VCaP (cell line): ENCODE measurements at regions not wholly inside any gene's neighbourhood (a gene's known extent, or its start where the extent isn't known, plus 50 kb on each side); places are given as distances from the start of the nearest gene placed in this dataset.

Source experiments
- H3K27ac ChIP-seq: fragments of 450-650 bp; 2 replicates; pipeline ENCODE4 v1.5.1; 2017
- TF ChIP-seq, protein P1 (sequence below): fragments of 450-650 bp; conservative IDR thresholded peaks from 2 replicates; pipeline ENCODE4 v1.5.1; 2017; ENCODE audit warnings: mild to moderate bottlenecking, moderate library complexity

DNA sequence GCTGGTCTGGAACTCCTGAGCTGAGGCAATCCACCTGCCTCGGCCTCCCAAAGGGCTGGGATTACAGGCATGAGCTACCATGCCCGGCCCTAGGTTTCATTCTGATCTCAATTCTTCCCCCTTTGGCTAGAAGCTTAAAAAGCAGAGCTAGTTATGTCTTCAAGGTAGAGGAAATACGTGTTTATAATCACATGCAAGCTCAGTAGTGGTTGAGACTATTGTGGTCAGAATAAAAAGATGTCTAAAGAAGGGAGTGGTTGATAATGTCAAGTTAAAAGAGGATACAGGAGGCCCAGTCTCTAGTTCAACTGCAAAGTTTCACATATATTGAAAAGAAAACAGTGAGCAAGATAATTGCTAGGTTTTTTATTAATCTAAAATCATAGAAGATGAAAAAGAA is 807.8 kb upstream of the ACVR2A start:
- TF ChIP-seq, protein P1, sequence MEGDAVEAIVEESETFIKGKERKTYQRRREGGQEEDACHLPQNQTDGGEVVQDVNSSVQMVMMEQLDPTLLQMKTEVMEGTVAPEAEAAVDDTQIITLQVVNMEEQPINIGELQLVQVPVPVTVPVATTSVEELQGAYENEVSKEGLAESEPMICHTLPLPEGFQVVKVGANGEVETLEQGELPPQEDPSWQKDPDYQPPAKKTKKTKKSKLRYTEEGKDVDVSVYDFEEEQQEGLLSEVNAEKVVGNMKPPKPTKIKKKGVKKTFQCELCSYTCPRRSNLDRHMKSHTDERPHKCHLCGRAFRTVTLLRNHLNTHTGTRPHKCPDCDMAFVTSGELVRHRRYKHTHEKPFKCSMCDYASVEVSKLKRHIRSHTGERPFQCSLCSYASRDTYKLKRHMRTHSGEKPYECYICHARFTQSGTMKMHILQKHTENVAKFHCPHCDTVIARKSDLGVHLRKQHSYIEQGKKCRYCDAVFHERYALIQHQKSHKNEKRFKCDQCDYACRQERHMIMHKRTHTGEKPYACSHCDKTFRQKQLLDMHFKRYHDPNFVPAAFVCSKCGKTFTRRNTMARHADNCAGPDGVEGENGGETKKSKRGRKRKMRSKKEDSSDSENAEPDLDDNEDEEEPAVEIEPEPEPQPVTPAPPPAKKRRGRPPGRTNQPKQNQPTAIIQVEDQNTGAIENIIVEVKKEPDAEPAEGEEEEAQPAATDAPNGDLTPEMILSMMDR, result no peak
- H3K27ac ChIP-seq, result no peak overlapping the region

DNA sequence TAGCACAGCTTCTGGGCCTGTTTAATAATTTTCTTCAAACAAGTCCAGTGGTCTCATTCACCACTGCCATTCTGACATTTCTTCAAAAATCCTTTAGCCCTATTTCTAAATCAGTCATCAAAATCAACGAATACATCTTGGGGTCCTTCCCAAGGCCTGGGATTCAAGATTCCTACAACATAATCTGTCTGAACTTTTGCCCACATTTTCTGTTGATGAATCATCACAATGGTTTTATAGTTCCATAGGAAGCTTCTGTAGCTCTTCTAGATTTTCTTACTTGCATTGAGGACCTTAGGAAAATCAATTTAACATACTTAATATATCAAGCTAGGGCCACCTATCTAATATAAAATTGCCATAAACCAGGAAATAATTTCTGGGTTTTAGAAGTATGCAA is 811.8 kb upstream of the ACVR2A start:
- TF ChIP-seq, protein P1, result no peak
- H3K27ac ChIP-seq, result no peak overlapping the region

DNA sequence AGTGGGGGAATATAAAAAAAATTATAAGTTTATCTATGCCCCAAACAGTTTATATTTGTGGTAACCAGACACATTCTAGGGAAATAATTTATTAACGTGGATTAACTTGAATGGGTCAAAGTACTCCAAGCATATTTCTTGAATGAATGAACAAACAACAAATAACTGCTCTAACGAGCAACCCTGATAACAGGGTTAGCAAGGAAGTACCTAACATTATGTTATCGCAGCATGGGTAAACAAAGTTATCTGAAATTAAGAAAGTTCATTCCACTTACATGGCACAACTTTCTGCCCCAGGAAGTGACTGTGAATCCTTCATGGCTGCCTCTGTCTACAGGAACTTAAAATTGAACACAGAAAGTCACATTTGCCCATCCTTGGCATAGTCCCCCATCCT is 812.9 kb upstream of the ACVR2A start:
- peak overlapping the region; percentile 51; the same call in 1 of the 2 replicates for H3K27ac ChIP-seq
- TF ChIP-seq, protein P1, result no peak

DNA sequence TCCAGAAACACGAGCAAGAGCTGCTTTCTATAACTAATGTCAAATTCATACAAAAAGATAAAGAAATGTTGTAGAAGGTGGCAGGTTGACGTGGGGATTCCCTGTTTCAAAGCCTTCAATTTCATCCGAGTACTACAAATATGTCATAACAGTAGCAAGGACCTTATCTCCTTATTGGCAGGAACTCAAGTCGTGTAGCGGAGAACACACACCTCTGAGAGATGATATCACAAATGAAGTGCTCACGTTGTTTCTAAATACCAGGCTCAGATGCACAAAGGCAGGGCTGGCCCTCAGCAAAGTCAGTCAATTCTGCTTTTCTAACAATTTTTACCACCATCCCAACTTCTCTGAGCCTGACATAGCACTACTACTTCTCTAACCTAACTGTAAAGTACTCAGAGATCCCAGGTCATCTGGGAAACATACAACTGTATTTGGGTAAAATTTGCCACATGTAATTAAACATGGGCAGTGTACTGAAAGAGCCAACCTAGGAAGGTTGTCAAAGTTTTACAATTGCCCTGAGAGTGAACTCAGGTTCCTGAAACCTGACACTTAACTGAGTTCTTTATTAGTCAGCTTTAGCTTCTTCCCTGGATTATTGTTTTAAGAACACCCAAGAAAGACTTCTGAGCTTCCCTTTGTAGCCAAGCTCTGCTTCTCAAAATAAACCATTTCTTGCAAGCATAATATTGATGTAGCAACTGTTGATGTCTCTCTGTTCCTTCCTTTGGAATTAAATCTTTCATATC is 813.7 kb upstream of the ACVR2A start:
- TF ChIP-seq, protein P1, result no peak
- H3K27ac ChIP-seq, result peak overlapping the region; percentile 51

DNA sequence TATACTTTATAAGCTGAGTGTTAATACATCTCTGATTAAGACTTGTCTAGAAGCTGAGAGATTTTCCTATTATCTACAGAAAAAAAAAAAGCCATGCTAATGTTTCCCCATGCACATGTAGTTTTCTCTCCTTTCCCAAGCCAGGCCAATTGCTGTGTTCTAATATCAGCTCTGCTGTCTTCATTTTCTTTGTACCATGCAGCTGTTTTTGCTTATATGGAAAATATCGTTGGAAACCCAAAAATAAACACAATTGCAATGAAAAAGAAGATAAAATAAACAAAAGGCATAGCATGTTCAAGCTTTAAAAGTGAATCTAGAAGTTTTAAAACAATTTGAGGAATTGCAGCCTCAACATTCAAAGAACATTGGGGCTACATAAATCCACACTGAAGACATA is 817.4 kb upstream of the ACVR2A start:
- TF ChIP-seq, protein P1, result no peak
- no peak overlapping the region for H3K27ac ChIP-seq

DNA sequence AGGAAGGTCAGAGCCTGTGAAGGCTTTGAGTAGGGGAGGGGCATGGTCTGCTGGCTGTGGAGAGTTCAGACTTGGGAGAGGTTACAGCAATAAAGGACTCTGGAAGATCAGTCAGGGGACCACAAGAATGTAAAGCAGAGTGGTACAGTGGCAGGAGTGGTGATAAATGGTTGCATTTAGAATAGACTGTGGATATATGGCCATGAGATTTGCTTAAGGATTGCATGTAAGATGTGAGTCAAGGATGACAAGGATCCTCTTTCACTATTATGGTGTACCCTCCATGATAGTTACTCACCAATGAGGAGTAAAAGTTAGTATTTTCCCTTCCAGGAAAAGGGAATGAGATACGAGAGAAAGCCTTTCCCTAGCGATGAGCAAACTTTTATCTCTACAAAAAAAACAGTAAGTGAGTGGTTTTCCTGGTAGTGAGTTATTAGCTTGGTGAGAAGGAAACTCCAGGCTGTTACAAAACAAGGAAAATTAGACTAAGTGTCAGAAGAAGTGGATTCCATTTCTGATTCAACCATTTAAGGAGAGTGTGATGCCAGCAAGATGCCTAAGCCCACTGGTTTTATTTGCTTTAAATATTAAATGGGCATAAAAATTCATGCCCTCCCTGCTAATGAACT is 818.0 kb upstream of the ACVR2A start:
- TF ChIP-seq, protein P1, result no peak
- no peak overlapping the region for H3K27ac ChIP-seq

DNA sequence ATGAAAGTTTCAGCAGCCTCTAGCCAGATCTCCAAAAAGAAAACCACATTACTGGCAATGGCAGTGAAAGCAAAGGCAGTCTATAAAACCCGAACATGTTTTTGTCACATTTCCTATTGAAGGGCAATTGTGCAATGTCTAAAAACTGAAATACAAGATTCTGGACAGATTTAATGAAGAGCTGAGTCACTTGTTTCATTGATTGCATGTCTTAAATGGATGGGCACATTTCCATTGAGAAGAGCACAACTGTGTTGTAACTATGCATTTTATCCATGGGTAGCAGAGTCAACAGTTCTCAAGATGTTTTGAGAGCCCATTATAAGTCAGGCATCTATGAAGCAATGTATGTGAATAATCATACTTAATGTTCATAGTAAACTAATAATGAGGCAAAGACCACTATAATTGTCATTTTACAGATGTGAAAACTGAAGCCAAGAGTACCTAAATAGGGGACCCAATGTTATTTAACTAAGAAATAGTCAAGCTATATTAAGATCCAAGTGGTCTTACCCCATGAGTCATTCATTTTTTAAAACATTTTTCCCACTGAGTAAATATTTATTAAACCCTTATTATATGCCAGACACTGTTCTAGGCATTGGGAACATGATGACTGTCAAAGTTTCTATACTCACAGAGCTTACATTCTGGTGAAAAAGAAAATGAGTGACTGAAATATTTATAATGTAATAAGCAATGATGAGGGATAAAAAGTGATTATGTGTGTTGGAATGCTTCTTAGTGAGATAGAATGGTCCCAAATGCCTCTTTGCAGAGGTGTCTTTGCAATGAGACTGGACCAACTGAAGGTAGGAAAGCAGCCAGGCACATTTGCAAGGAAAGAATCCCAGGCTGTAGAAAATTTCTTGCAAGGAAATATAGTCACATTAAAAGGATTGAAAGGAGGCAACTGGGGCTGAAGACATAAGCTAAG is 818.9 kb upstream of the ACVR2A start:
- TF ChIP-seq, protein P1, result no peak
- H3K27ac ChIP-seq, result no peak overlapping the region
